Hypothalamus (tissue), 51 donors: ENCODE measurements at regions not wholly inside any gene's neighbourhood (a gene's known extent, or its start where the extent isn't known, plus 50 kb on each side); places are given as distances from the start of the nearest gene placed in this dataset.
"Not testable (repeated sequence)": the region's sequence is repeated elsewhere in the genome, so short reads cannot be mapped to it uniquely, and the experiment has no call there.

Experiments used
- DNase-seq, 51 donors: peaks; one replicate each; lab custom pipeline; 2025; lab: John Stamatoyannopoulos, UW

DNA sequence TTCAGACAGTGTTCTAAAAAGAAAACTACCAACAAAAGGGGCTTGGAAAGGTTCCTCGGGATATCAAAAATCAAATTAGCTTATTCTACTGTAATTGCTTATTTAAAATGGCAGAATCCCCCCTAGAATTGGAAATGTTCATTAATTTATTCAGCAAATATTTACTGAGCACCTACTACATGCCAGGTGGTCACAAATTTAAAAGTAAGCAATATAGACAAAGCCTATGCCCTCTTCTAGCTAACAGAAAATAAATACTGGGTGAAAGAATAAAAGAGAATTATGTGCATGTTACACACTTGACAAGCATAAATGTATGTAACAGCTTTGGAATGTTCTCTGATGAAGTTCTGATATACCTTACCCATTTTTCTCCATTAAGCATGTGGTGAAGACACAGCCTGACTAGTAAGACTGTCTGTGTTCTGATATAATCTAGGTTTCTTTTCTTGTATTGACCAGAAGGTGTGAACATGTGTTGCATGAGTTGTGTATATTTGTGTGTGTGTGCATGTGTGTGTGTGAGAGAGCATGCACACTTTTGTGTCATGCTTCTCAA, 606.7 kb upstream of the CITED2 start:
- DNase-seq: no peak

DNA sequence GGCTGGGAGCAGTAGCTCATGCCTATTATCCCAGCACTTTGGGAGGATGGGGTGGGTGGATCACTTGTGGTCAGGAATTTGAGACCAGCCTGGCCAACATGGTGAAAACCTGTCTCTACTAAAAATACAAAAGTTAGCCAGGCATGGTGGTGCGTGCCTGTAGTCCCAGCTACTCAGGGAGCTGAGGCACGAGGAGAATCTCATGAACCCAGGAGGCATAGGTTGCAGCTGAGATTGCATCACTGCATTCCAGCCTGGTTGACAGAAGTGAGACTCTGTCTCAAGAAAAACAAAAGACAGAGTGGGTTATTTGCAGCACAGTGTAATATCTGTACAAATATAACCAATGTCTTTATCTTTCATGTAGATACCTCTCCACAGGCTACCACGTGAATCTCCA, 606.2 kb upstream of the CITED2 start:
- DNase-seq: not testable (repeated sequence)

DNA sequence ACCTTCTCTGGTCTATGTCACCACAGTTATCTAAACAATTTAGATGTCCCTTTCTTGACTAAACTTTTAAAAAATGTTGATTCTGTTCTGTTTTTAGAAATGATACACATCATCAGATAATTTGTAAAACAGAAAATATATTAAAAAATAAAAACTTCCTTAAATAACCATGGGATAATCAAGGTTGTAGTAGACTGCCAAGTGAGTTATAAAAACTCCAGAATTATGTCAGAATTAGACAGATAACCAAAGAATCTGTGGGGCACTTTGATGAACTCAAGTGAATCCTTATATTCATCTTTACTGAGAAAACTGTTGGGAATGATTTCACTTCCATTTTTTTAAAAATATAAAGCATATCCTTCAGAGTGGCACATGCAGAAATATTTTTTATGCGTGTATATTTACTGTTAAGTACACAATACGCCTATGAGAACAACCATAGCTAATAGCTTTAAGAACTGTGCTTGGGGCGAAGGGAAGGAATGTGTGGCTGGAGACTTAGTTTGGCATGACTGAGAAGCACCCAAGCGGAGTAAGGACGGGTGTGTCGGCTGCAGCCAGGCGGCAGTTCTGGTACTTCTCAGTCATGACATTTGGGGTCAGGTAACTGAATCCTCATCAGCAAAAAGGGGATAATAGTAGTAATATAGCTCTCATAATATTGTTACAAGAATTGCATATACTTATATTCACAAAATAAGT, 604.7 kb upstream of the CITED2 start:
- DNase-seq: no peak

DNA sequence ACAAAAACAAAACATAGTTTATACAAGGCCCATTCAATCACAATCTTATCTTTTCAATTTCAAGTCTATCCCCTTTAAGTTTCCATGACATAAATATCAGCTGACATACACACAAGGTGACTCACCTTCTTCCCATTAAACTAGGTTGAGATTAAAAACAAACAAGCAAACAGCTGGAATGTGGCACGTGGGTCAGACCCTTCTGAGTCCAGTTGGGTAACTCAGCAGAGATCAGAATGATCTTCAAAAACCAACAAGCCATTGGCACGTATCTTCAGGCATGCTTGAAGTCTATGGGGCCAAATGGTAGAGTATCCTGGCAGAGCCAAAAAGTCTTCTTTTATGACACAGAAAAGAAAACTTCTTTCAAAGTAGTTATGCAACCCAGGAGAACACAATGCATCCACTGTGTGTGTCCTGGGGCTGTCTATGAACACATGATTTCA, 603.5 kb upstream of the CITED2 start:
- DNase-seq: no peak

DNA sequence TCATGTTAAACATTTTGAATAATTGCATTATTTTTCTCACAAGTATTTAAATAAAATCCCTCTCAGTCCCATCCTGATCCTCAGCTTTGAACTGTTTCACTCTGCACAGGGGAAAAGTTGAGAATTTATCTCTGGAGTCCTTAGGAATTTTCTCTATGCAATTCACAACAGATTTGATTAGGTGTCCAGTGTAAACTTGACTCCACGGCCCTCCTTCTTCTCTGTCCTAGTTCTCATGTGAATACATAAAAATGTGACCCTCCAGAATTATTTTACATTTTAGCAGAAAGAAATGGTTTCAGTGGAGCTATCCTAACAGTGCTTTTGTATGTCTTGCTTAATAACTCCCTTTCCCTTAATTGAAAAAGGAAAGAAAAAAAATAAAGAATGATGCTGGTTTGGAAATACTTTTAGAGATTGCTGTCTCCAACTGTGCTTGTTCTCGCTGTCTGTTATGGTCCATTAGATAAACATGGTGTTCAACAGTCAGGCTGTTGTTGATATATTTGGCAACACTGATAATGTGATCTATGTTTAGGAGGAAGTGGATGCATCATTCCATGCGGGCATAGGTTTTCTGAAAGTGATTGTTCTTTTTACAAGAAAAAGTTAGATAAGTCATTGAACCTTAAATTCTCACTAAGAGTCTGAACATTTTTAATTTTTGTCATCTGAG, 599.4 kb upstream of the CITED2 start:
- DNase-seq: no peak

DNA sequence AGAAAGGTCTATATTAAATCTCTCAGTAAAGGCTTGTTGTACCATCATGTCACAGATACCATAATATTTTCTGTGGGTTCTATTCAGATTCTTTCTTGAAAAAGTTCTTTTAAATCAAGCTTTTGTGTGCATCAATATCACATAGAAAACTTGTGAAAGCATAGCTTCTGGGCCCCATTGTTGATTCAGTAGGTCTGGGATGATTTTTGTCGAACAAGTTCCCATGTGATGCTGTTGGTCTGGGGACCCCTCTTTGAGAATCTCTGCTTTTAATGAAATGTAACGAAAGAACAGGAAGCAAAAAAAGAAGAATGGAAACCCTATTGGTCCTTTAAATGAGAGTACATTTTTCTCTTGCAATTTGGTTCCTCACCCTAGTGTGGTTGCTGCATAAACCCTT, 597.7 kb upstream of the CITED2 start:
- DNase-seq: no peak

DNA sequence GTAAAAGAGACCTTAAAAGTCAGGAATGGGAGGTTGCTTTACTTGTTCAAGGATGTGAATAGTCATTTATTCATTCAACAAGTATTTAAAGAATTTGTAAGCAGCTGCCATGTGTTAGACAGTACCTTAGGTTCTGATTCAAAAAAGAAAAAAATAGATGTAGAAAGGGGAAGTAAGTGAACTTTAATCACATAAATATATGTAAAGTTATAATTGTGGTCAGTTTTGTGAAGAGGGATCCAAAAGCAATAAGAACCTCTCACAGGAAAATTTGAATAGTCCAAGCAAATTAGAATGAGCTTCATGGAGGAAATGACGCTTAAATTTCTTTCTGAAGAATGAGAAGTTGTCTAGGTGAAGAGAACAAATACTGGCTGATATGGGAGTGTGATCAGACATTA, 596.1 kb upstream of the CITED2 start:
- no peak for DNase-seq

DNA sequence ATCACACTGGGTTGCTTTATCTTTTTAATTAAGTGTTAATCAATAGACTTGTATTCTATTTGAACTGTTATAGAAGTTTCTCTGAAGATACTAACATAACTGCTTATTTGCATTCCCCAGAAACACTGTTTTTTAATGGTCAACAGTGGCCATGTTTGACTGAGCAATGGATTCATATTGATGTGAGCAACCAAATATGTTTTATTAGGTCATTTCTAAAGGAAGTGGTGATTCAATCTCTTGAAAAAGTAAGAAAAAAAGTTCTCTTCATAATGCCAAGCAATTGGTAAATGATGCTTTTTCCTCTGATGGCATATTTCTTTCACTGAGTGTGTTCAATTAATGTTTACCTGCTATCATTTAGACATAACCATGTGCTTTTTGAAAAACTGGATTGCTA, 593.0 kb upstream of the CITED2 start:
- no peak for DNase-seq

DNA sequence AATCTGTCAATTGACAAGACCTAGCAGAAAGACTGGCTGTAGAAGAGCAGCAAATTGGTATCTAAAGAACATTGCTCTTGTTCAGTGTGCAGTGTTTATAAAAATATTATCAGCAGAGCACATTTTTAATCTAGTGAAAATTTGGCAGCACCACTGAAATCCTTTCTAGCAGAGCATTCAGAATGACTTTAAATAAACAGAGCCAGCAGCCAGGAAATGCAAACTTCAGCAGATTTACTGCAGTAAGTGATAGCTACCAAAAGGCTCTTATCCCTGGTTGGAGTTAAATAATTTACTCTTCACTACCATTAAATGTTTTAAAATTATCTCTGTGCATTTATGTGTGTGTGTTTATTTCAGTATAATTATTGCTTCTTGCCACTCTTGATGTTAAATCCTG, 590.9 kb upstream of the CITED2 start:
- no peak for DNase-seq

DNA sequence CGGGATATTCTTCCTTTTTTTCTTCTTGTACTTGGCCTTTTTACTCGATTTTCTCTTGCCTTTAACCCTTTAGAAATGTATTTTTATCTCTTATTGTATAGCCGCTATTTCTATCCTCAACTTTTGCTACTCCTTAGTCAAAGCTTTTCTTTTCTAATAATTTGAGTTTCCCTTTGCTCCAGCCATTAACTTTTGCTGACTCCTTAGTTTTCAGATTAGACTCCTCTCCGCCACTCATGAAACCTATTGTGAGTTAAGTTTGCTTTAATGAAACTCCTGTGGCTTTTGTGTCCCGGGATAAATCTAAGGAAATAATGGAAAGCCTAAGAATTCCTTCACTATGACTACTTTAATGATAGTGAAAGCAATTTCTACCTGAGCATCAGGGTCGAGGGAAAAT, 590.3 kb upstream of the CITED2 start:
- no peak for DNase-seq

DNA sequence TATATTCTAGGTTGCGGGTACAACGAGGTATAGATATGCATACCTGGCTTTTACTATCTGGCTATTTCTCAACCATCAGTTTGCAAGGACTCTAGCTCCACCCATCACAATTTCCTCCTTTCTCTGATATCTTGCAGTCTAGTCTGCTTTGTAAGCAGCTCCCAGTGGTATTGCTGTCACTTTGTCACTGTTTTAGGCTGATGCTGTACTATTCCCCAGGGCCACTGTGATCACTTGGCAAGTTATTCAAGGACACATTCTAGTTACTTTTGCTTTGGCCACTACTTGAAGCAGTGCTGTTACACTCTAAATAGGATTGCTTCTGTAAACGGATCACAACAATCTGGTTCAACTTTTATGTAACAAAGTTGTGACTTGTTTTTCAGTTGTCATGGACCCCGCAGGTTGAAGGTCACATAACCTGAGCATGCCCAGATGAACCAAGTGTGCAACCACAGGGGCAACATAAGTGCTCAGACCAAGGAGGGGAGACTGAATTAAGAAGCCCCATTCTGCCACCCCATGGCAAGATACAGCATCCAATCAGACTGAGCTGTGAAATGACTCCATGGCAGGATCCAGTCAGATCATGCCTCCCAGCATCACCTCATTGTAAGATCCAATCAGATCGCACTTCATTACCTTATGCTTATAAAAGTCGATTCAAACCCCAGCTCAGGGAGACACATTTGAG, 588.4 kb upstream of the CITED2 start:
- no peak for DNase-seq

DNA sequence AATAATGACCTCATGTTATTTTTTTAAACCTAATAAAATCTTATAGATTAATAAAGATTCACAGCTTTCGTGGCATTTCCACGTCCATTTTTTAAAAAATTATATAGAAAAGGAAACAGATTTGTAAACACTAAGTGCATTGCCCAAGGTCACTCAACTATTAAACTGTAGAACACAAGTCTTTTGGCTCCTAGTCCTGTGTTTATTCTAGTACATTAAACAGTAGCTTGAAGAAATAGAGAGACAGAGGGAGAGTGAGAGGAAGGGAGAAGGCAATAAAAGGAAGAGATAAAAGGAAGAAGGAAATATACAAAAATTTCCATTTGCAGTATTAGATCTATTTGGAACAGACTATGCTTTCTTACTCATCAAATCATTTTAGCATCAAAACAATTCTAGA, 586.7 kb upstream of the CITED2 start:
- DNase-seq: no peak

DNA sequence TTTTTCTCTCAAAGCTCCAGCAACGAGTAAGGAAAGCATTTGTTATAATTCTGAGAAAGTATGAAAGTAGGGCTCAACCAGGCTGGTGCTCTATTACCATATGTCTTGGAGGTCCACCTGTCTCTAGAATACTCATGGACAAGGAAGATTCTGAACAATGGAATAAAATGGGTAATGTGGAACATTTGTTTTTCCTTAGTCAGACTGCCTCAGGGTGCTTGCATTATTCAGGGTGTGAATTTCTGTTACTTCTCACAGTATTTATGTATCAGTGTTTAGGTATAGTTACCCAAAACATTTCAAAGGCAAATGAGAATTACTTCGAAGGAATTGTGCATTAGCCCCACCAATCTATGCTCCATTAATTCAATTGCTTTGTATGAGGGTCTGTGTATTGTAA, 586.2 kb upstream of the CITED2 start:
- no peak for DNase-seq

DNA sequence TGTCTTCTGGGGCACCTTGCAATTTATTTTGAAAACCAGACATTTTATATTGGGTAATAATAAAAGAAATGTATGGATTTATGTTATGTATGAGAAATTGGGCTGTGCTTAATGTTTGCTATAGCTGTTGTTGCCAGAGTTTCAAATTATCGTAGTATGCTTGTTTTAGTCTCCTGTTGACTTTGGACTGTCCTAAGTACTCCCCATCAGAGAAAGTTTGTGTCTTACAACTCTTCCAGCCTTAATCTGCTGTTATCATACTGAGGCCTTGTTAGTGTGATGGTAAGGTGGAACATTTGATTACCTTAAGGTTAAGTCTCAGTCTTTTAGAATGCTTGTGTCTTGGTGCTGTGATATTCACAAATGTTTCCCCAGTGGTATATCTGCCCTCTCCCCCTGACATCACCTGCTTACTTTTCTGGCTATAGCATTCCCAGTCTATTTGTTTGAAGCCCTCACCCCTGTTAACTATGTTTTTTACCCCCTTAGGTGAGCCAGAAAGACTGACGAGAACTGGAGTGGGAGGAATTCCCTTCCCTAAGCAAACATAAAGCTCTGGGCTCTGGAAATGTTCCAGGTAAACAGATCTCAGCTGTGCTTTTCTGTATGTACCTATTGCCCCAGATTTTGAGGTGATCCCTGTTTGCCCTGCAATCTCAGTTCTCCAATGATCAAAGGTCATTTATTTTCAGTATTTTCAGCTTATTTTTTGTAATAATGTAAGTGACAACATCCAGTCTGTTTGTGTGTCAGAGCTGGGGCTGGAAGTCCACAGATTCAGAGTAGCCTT, 581.1 kb upstream of the CITED2 start:
- no peak for DNase-seq

DNA sequence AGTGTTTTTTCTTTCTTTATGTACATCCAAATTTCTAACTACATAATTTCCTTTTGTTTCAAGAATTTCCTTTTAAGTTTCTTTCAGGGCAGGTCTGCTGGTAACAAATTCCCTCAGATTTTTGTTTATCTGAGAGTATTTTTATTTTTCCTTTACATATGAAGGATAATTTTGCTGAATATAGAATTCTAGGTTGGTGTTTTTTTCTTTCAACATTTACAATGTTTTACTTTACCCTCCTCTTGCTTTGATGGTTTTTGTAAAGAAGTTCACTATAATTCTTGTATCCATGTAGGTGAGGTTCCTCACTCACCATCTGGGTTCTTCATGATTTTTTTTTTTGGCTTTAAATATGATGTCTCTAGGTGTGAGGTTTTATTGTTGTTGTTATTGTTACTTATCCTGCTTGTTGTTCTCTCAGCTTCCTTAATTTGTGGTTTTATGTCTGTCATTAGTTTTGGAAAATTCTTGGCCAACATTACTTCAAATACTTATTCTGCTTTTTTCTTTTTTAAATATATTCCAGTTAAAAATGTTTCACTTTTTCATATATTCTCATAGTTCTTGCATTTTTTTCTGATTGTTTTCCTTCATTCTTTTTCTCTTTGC, 580.1 kb upstream of the CITED2 start:
- DNase-seq: no peak

DNA sequence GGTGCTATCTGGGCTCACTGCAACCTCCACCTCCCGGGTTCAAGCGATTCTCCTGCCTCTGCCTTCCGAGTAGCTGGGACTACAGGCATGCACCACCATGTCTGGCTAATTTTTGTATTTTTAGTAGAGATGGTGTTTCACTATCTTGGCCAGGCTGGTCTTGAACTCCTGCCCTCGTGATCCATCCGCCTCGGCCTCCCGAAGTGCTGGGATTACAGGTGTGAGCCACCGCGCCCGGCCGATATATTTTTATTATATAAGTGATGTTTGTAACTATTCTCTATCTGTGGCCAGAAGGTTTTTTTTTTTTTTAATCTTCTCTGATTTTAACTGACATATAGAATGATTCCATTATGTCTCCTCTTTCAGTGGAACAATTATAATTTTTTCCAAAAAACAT, 579.3 kb upstream of the CITED2 start:
- not testable (repeated sequence) for DNase-seq

DNA sequence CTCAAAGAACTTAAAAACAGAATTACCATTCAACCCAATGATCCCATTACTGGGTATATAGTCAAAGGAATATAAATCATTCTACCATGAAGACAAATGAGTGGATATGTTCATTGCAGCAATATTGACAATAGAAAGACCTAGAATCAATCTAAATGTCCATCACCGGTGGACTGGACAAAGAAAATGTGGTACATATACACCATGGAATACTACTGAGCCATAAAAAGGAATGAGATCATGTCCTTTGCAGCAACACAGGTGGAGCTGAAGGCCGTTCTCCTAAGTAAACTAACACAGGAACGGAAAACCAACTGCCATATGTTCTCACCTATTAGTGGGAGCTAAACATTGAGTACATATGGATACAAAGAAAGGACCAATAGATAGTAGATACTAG, 576.7 kb upstream of the CITED2 start:
- no peak for DNase-seq

DNA sequence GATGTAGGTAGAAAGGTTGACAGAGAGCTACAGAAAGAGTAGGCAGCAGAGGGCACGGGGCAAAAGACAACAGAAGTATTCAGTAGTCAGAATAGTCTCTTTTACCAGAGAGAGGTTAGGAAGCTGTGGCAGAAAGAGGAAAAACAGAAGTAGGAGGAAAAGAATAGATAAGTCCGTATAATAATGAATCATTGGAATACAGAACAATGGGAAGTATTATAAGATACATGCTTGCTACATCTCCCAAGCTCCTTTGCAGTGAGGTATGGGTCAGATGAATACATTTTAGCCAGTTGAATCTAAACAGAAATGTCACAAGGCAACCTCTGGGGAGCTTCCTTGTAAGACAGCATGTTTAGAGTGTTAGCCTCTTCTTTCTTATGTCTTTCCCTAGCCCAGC, 570.5 kb upstream of the CITED2 start:
- no peak for DNase-seq

DNA sequence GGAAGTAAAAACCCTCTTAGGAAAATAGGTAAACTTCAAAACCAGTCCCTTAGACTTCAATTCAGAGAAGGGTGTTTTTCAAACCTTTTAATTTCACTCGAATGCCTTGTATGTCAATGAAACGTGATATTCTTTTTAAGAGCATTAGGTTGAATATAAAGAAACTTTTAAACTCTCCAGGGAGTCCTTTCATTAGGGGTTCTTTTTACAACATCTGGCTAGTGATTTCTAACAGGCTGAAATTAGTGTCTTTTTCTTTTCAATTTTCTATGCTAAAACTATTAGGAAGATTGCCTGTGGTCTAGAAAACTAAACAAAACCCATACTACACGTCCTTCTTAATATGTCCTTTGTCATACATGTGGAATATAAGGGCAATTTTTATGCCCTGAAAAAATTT, 569.7 kb upstream of the CITED2 start:
- DNase-seq: no peak

DNA sequence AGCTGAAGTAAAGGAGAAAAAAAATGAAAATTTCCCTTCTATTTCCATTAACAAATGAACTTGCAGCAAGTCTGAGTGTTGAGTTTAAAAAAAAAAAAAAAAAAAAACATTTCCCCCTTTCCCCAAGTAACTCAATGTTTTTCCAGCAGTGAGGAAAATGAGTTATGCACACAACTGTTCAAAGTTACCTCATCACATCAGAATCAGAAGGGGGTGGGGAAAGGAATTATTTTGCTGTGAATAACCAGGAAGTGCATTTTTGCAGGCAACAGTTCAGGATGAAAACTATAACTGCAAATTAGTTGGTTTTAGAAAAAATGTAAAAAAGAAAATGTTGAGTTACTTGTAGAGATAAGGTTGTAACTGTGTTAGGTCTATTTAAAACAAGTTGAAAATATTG, 568.9 kb upstream of the CITED2 start:
- DNase-seq: no peak

DNA sequence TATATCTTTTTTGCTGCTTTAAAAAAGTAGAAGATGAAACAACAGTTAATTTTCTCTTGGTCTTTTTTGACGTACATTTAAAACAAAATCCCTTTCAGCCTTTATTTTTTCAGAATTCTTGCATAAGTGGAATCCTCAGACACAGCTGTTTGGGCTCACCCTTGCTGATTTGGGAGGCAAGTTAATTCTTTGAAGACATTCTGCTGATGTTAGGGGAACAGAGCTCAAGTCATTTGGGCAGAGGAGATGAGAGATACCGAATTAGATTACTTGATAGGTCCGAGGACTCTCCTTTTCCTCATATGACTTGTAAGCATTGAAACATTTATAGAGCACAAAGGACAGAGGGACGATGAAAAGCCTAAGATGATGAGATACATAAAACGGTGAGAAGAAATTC, 567.9 kb upstream of the CITED2 start:
- DNase-seq: no peak
